ENCODE measurements at regions not wholly inside any gene's neighbourhood (a gene's known extent, or its start where the extent isn't known, plus 50 kb on each side); places are given as distances from the start of the nearest gene placed in this dataset.
A peak's percentile ranks its signal among the peaks of the same experiment; 100 is the strongest.

DNA sequence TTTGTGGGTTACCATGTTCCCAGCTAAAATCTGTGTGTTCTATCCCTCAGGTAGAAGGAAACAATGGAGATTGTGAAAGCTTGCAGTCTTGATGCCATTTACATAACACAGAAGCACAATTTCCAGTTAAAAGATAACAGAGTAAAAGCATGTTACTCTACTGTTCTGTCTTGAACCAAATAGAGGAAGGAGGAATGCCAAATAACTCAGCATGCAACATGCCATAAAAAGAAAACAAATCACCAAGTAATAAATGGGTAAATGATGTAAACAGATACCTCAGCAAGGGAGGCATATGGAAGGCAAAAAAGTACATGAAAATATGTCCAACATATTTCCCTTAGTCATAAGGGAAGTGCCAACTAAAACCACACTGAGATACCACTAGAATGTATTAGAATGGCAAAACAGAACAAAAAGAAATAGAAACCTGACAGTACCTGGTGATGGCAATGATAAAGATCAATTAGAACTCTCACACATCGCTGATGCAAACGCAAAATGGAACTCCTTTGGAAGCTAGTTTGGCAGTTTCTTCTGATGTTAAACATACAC lies 502.6 kb upstream of the HS3ST1 start:
- Histone ChIP-seq H3F3A (replicated peaks; ENCODE audit: low read depth) (no peaks in the 10 kb centered on the region), H3K79me2 (replicated peaks; ENCODE audit: insufficient read depth) (no peaks in the 10 kb centered on the region), H3K36me3 (ENCODE audit: insufficient read depth) (no peaks in the 10 kb centered on the region), H3K4me2 (no peak overlapping the region; the same call in 1 of the 2 replicates), H4K20me1 (replicated peaks; ENCODE audit: insufficient read depth) (no peaks in the 10 kb centered on the region), H3K27me3 (ENCODE audit: insufficient read depth) (no peaks in the 10 kb centered on the region), H3K4me3 (no peak overlapping the region), H2AFZ (peak overlapping the region; percentile 76; the same call in 1 of the 2 replicates), H3K27ac (ENCODE audit: low read depth) (no peak overlapping the region), H3K4me1 (ENCODE audit: insufficient read depth) (peaks cover 13% of the 10 kb centered on the region; the same call in 1 of the 2 replicates), H3K9me2 (ENCODE audit: insufficient read depth) (0 out of 2 replicates have a peak, but pooled peaks cover 3% of the 10 kb centered on the region)
- DNase-seq (ENCODE audit: low spot score) (no peak), ATAC-seq (no peak)
- peaks cover 10% of the 10 kb centered on the region for H3K9me3 Mint-ChIP-seq
- H3K36me3 Mint-ChIP-seq (ENCODE audit: low read depth) = peaks cover 6% of the 10 kb centered on the region; the same call in 2 of the 3 replicates
- no peak for TF ChIP-seq POLR2AphosphoS5 (IDR thresholded peaks at IDR 0.05; ENCODE audit: low read depth)
- no peak for TF ChIP-seq EZH2 (IDR thresholded peaks at IDR 0.05; ENCODE audit: low read depth, unreplicated experiment)
- no peak for TF ChIP-seq STAT1 (IDR thresholded peaks at IDR 0.05; ENCODE audit: unreplicated experiment)
- no peak for TF ChIP-seq CTCF (conservative IDR thresholded peaks at IDR 0.05; ENCODE audit: low read depth in 2 of 2)
- TF ChIP-seq NANOG (IDR thresholded peaks at IDR 0.05; ENCODE audit: borderline replicate concordance) = no peak
- no peaks in the 10 kb centered on the region for H3K27me3 Mint-ChIP-seq (ENCODE audit: insufficient read depth, low read depth, poor library complexity)
- peaks cover 9% of the 10 kb centered on the region; the same call in 2 of the 3 replicates for H3K4me1 Mint-ChIP-seq
- no peak overlapping the region for H3K27ac Mint-ChIP-seq
- no peak overlapping the region for H3K4me3 Mint-ChIP-seq

- H3K9me3 Mint-ChIP-seq = peaks cover 10% of the 10 kb centered on the region; the same call in 2 of the 3 replicates
- Histone ChIP-seq H3K4me2 (no peak overlapping the region), H4K20me1 (replicated peaks; ENCODE audit: insufficient read depth) (no peaks in the 10 kb centered on the region), H3F3A (replicated peaks; ENCODE audit: low read depth) (no peaks in the 10 kb centered on the region), H3K9me2 (ENCODE audit: insufficient read depth) (no peaks in the 10 kb centered on the region), H3K4me1 (ENCODE audit: insufficient read depth) (peaks cover 13% of the 10 kb centered on the region; the same call in 1 of the 2 replicates), H3K36me3 (ENCODE audit: insufficient read depth) (no peaks in the 10 kb centered on the region), H2AFZ (no peak overlapping the region), H3K27me3 (ENCODE audit: insufficient read depth) (no peaks in the 10 kb centered on the region), H3K27ac (ENCODE audit: low read depth) (no peak overlapping the region), H3K79me2 (replicated peaks; ENCODE audit: insufficient read depth) (no peaks in the 10 kb centered on the region), H3K4me3 (no peak overlapping the region)
- no peak for DNase-seq (ENCODE audit: low spot score)
- peaks cover 7% of the 10 kb centered on the region; the same call in 2 of the 3 replicates for H3K36me3 Mint-ChIP-seq (ENCODE audit: low read depth)
- no peak overlapping the region for H3K4me3 Mint-ChIP-seq
- ATAC-seq = no peak
- no peaks in the 10 kb centered on the region for H3K27me3 Mint-ChIP-seq (ENCODE audit: insufficient read depth, low read depth, poor library complexity)
- H3K4me1 Mint-ChIP-seq = peaks cover 9% of the 10 kb centered on the region; the same call in 2 of the 3 replicates
- no peak overlapping the region for H3K27ac Mint-ChIP-seq
- TF ChIP-seq ZNF331 (CRISPR knock-in tag; IDR thresholded peaks at IDR 0.05; ENCODE audit: low read depth) (no peak), ZNF462 (CRISPR knock-in tag; IDR thresholded peaks at IDR 0.05) (no peak), STAT1 (IDR thresholded peaks at IDR 0.05; ENCODE audit: unreplicated experiment) (no peak), JUNB (IDR thresholded peaks at IDR 0.05; ENCODE audit: unreplicated experiment) (no peak), CREB1 (CRISPR knock-in tag; IDR thresholded peaks at IDR 0.05; ENCODE audit: low read depth) (no peak)
- TF ChIP-seq, protein P1, sequence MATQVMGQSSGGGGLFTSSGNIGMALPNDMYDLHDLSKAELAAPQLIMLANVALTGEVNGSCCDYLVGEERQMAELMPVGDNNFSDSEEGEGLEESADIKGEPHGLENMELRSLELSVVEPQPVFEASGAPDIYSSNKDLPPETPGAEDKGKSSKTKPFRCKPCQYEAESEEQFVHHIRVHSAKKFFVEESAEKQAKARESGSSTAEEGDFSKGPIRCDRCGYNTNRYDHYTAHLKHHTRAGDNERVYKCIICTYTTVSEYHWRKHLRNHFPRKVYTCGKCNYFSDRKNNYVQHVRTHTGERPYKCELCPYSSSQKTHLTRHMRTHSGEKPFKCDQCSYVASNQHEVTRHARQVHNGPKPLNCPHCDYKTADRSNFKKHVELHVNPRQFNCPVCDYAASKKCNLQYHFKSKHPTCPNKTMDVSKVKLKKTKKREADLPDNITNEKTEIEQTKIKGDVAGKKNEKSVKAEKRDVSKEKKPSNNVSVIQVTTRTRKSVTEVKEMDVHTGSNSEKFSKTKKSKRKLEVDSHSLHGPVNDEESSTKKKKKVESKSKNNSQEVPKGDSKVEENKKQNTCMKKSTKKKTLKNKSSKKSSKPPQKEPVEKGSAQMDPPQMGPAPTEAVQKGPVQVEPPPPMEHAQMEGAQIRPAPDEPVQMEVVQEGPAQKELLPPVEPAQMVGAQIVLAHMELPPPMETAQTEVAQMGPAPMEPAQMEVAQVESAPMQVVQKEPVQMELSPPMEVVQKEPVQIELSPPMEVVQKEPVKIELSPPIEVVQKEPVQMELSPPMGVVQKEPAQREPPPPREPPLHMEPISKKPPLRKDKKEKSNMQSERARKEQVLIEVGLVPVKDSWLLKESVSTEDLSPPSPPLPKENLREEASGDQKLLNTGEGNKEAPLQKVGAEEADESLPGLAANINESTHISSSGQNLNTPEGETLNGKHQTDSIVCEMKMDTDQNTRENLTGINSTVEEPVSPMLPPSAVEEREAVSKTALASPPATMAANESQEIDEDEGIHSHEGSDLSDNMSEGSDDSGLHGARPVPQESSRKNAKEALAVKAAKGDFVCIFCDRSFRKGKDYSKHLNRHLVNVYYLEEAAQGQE (IDR thresholded peaks at IDR 0.05; ENCODE audit: unreplicated experiment) = no peak
Observed at GRCh38 chr4:11929080-11929479, 500.4 kb upstream of the HS3ST1 start.
